ENCODE measurements at regions not wholly inside any gene's neighbourhood (a gene's known extent, or its start where the extent isn't known, plus 50 kb on each side); places are given as distances from the start of the nearest gene placed in this dataset.

DNA sequence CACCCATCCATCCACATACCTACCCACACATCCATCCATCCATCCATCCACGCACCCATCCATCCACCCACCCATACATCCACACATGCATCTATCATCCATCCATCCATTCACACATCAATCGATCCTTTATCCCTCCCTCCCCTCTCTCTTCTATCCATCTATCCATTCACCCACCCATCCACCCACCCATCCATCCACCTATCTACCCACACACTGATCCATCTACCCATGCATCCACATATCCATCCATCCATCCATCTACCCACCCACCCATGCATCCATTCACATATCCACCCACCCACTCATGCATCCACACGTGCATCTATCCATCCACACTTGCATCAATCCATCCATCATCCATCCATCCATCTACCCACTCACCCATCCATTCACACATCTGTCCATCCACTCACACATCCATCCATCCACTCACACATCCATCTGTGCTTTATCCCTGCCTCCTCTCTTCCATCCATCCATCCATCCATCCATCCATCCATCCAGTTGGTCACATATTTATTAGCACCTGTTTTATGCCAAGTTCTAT is 366.1 kb downstream of the CTTN start:
- DNase-seq (ENCODE audit: low spot score): no peak

DNA sequence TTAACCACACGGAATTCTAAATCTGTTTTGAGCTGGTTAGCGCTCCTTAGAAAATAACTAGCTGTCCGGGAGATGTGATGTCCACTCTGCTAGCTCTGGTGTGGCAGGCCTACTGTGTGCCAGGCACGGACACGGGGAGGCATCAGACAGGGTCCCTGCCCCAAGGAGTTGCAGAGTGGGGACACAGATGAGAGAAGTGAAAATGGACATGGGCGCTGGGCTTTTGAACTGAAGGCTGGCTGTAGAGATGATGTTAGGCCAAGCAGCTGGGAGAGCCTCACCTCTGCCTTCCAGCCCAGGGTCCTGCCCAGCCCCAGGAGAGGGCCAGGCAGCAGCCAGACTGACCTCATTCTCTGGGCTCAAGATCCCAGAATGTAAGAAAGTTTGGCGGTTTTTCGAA is 368.6 kb downstream of the CTTN start:
- no peak for DNase-seq (ENCODE audit: low spot score)

DNA sequence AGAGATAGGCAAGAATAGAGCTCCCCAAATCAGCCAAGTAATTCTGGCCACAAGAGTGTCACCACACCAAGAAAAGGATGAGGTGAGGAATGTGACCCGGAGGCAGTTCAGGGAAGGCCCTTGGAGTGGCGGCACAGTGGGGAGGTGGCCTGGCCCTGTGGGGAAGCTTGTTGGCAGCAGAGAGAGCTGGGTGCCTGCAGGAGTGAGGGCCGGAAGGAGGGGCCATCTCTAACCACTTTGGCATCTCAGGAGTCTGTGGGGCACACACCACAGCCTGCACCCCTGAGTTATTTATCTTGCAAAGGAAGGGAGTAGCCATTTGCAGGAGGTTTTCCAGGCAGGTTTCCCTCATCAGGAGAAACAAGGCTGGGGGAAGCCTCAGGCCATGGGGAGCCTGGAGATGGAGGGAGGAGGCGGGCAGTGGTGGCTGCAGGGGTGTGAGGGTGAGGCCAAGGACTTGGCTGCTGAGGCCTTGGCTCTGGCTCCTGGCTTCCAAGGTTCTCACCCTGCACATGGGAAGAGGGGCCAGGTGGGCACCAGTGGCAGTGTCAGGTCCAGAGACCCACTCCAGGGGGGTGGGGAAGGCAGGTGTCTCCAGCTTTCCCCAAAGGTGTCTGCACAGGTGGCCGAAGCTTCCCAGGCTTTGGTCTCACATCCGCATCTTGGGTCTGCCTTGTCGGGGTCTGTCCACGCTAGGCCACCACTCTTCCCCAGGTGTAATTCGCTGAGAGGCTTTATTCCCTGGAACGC is 370.2 kb downstream of the CTTN start:
- no peak for DNase-seq (ENCODE audit: low spot score)

DNA sequence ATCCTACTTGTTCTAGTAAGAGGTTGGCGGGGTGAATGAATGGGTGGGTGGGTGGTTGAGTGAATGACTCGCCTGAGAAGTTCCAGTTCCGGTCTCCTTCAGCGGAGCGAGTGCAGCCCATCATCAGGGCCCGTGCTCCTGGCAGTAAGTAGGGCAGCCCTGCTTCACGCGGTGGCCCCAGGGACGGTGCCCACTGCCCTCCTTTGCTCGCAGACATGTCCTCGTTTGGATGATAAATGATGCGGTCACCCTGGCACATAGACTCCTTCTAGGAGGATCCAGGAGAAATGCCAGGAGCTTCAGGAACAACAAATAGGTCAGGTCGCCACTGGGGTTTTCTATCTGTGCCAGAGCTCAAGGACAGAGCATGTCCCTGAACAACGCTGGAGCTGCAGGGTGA is 370.8 kb downstream of the CTTN start:
- DNase-seq (ENCODE audit: low spot score): no peak

DNA sequence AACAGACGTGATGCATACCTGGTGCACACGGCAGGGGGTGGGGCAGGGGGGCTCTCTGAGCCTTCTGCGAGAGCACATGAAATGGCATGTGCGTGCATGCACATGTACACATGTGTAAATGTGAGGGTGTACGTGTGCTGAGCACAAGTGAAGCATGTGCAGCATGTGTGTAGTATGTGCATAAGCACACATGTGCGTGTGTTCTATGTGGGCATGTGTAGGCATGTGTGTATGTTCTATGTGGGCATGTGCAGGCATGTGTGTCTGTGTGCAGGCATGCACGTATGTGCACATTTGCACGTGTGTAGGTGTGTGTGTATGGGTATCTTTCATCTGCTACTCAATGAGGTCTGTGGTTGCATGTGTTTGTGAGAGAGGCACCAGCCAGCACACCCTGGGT is 371.2 kb downstream of the CTTN start:
- no peak for DNase-seq (ENCODE audit: low spot score)

DNA sequence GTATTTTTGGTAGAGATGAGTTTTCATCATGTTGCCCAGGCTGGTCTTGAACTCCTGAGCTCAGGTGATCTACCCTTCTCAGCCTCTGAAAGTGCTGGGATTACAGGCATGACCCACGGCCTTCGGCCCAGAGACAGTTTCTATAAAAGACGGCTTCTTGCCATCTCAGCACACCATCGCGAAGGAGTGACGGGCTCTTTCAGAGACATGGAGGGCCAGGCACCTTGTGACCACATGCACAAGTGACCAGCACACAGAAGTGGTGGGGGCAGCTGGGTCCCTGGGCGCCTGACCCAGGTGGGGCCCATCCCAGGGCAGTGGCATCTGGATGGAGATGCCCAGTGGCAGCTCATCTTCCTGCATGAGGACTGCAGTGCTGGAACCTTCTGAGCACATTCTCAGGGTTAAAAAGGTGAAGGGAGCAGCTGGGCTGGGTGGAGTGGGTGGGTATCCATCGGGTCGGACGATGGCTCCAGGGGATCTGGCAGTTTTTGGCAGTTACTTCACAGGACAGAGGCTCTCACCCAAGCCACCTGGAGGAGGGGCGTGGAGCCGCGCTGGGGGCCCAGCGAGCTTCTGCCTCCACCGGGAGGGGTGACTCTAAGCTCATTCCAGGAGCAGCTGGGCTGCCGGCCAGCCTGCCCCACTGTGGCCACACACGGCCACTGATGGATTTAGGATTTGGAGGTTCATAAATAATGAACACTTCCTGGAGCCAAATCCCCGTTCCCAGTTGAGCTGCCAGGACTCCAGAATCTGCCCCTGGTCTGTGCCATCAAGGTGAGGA is 373.0 kb downstream of the CTTN start:
- DNase-seq (ENCODE audit: low spot score): no peak

DNA sequence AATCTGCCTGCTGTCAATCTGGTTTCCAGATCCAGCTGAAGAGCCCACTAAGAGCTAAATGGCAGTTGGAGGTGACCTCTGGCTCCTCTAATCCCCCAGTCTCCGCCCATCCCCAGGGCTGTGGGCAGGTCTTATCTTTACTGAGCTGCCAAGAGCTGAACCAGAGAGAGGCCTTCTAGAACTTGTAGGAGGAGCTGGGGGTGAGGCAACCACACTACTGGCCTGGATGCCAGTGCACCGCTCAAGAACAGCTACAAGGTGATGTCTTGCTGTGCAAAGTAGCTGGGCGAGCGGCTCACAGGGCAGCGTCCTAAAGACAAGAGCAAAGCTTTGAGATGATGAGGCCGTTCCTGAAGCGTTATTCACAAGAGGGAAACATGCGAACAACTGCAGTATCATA is 374.6 kb downstream of the CTTN start:
- no peak for DNase-seq (ENCODE audit: low spot score)

DNA sequence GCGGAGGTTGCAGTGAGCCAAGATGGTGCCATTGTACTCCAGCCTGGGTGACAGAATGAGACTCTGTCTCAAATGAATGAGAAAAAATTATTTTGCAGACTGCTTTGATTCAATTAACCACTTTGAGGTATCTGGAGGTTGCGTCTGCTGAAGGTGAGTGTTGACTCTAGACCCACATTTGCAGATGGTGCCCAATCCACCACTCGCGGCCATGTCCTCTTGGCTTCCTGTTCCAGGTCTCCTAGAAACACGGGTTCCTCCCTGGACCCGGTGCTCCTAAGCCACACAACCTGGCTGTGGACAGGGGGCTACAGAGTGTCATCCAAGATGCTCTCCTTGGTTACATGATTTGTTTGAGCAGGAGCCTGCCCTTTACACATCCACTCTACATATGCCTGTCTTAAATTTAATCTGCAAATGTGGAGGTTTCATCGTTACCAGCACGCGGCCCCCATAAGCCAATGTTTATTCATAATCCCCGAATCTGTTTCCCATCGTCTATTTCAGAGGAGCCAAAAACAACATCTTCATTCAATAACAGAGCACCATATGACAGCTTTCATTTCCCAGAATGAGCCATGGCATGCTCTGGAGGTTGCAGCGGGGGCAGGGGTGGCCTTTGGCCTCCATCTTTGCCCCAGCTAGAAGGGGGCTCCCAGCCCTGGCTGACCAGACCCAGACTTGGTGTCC is 377.2 kb downstream of the CTTN start:
- no peak for DNase-seq (ENCODE audit: low spot score)

DNA sequence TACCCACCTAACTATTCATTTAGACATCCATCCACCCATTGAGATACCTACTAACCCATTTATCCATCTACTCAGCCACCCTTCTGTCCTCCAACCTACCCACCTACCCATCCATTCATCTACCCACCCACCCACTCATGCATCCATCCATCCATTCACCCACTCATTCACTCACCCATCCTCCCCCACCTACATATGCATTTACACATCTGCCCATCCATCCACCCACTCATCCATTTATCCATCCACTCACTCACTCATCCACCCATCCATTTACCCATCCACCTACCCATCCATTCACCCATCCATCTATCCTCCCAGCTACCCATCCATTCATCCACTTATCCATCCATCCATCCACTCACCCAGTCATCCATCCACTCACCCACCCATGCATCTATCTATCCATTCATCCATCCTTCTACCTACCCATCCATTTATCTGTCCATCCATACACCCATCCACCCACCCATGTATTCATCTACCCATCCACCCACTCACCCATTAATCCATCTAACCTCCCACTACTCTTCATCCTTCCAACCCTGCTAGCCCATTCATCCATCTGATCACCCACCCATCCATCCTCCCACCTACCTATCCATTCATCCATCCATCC is 378.7 kb downstream of the CTTN start:
- DNase-seq (ENCODE audit: low spot score): no peak

DNA sequence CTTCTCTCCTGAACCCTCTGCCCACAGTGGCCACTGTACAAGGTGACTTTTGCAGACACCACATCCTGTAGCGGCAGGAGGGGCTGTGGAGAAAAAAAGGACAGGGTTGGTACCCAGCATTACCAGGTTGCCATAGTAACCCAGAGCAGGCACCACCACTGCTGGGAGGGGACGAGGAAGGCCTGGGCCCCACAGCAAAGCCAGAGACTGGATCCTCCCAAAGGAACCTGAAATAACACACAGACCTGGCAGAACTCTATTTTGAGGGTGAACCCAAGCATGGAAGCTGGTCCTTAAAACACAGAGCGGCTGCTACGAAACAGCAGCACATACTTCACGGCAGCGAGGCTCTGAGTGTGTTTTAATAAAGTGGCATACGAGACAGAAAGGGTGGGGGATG is 380.6 kb downstream of the CTTN start:
- no peak for DNase-seq (ENCODE audit: low spot score)

DNA sequence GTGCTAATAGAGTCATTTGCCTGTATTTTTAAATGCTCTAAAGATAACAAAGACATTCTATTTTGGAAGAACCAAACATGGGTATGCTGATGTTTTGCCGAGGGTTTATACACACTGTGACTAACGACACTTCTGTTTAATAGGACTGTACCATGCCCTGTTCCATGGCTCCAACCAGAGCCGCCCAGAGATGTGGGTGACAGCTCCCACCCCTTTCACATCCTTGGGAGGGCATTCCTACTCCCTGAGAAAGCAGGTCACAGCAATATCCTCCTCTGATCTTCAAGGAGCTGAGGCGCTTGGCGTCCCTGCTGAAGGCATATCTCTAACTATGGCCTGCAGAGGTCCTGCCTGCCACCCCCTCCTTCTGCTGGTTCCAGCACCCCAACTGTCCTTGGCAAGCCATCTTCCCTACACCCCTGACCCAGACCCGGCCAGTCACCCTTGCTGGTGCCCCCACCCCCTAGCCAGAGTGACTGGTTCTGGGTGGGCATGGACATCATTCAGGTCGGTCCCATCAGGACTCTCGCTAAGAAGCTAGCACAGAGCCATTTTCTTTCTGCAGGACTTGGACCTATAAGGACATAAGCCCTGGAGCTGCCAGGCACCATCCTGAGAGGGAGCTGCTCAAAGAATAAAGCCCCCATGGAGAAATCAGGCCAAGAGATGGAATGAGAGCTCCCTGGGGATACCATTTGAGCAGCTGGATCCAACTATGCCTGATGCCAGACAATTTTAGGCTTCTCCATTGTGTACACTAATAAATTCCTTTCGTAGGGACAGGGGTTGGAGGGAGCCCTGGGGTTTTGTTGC is 381.3 kb downstream of the CTTN start:
- DNase-seq (ENCODE audit: low spot score): no peak

DNA sequence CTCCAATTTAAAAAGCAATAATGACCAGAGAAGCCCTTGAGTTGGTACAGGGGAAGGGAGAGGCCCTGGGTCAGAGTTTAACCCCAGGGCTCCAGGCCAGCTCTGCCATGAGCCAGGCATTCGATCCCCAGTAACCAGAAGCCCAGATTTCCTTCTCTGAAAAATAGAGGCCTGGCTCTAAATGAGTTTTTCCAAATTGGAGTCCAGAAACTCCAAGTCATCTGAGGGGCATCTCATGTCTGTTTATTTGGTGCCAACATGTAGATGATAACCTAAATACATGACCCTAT is 381.9 kb downstream of the CTTN start:
- no peak for DNase-seq (ENCODE audit: low spot score)

DNA sequence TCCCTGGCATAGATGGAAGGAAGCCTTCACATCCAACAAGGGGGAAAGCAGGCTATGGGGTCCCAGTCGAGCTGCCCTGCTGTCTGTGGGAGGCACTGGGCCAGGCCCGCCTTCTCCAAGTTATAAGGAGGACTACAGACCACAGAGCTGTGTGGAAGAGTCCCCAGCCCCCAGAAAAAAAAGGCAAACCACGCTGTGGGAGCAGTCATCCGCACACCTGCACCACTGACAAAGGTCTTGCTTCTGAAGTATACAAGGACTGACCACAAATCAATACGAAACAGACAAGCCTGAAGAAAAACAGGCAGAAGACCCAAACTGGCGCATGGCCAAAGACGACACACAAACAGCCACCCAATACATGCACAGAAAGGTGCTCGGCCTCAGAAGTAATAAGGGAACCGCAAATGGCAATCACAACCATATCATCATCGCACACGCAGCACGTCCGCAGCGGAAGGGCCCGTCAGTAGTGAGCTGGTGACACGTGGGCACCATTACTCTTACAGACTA is 384.1 kb downstream of the CTTN start:
- no peak for DNase-seq (ENCODE audit: low spot score)

DNA sequence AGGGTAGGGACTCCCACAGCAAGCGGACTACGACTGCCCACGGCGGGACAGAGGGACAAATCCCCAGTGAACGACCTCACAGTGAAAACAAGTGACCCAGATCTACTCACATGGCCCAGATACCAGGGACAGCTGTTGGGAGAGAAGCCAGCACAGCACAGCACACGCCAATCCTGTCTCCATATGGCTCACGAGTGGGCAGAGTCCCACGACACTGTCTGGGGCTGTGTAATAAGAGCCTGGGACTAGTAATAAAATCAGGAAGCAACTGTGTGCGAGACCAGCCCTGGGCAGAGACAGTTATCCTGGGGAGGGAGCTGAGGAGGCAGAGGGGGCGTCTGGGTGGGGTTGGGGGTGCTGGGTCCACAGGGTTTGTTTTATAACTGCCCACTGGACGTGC is 385.0 kb downstream of the CTTN start:
- no peak for DNase-seq (ENCODE audit: low spot score)

DNA sequence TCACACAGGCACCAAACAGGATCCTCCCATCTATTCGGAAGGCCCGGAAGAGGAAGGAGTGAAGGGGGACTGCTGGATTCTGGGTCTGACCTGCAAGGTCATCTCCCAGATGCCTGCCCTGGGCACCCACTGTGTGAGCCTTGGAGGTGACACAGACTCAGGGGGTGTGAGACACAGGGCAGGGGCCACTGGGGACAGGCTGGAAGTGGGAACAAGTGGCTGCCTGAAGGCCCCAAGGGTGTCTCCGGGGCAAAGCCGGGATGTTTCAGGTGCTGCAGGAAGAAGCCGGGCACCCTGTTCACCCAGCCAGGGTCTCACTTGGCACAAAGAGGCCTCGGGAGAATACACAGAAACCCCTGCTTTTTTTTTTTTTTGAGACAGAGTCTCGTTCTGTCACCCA is 385.5 kb downstream of the CTTN start:
- DNase-seq (ENCODE audit: low spot score): no peak

DNA sequence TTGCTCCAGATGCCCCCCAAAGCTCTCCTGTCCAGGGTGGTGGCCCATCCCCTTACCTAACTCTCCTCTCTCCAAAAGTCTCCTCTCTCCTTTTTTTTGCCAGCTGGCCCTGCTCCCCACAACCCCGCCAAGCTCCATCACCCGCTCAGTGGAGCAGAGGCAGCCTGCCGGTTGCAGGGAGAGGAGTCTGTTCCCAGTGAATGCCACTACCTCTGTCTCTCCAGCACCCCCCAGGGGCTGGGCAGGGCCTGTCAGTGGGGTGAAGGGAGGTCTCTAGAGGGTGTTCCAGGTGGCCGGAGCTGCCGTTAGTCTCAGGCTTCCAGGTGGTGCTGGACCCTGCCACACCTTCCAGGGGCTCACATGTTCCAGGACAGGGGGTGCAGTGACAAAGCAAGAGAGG is 387.0 kb downstream of the CTTN start:
- DNase-seq (ENCODE audit: low spot score): no peak

DNA sequence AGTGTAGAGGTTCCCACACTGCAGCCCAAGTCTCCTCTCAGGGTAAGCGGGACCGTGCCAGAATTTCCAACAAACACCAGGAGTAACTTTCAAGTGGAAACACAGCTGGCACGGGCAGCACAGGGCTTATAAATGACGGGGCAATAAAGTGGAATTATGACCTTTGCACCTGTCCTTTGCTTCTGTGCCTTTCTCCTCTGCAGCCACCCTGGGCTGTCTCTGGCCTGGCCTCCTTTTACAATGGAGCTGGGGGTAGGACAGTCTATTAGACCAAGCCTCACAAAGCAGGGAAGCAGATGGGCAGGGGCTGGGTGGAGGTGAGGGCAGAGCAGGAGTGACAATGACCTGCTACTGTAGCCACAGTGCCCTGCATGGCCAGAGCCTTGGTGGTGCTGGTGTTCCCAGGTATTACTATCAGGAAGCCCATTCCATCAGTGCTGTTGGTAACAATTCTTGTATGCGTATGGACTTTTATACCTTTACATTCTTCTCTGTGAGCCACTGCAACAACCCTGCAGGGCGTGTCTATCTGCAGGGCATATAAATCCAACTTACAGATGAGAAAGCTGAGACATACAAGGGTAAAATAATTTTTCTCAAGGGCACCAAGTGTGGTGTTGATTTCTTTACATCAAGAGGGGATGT is 387.8 kb downstream of the CTTN start:
- DNase-seq (ENCODE audit: low spot score): no peak

DNA sequence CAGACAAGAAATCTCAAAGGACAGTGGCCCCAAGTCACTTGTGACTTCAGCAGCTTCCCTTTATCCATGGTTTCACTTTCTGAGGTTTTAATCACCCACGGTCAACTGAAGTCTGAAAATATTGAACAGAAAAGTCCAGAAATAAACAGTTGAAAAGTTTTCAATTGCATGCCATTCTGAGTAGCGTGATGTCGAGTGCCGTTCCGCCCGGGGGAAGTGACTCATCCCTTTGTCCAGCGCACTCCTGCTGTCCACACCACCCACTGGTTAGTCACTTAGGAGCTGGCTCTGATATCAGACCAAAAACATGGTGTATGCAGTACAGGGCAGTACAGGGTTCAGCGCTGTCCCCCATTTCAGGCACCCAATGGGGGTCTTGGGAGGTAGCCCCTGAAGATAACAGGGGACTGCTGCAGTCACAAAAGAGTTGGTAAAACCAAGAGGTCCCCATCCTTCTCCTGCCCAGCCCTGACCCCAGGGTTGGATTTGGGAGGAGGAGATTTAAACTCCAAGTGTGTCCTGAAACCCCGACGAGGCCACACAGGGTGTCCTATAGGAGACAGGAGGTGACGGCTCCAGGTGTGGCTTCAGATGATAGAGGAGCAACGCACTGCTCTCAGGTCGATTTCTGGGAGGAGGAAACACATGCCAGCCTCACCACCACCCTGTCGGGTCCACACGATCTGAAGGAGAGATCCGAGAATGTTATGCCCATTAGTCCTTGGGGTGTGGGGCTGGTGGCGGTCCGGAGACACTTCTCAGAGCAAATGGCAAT is 390.1 kb downstream of the CTTN start:
- no peak for DNase-seq (ENCODE audit: low spot score)

DNA sequence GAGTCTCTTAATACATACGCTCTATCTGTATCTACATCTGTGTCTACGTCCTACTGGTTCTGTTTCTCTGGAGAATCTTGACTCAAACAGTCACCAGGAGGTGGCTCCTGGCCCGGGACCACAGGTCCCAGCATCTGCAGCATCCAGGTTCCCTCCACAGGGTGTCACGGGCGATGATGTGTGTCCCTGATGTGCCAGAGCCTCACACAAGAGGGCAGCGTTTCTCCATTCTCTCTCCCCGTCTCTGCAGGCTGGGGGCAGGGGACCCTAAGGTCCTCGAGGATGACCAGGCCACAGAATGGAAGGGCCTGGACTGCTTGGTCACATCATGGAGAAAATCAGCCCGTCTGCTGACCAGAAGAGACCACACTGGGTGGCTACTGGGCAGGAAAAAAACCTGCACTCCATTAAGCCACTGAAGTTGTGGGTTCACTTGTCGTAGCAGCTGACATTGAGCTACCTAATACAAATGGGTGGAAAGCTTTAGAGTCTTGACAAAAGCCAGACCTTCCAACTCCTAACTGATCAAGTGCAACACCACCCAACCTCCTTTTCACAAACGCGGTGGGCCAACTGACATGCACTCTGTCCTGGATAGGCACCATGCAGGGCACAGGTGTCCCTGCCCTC is 392.5 kb downstream of the CTTN start:
- DNase-seq (ENCODE audit: low spot score): no peak
